HG02759 (cell line): ENCODE measurements at regions not wholly inside any gene's neighbourhood (a gene's known extent, or its start where the extent isn't known, plus 50 kb on each side); places are given as distances from the start of the nearest gene placed in this dataset.

Source experiments
- ATAC-seq: cut with Tn5 transposase; IDR thresholded peaks from one replicate; pipeline ENCODE4 v1.9.1; 2021; ENCODE audit warnings: mild to moderate bottlenecking, moderate library complexity; ENCODE audit not compliant: unreplicated experiment

DNA sequence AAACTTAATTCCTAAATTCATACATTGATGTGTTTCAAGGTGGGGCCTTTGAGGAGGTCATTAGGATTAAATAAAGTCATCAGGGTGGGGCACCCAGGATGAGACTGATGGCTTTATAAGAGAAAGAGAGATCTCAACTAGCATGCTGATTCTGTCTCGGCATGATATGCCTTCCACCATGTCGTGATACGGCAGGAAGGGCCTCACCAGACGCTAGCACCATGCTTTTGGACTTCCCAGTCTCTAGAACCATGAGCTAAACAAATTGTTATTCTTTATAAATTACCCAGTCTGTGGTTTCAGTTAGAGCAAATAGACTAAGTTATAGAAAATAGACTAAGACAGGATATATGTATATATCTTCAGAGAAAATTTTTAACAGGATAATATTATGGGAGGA is 759.6 kb downstream of the MED13L start:
- ATAC-seq = no peak

- ATAC-seq = no peak
Observed at GRCh38 chr12:115511986-115512711, 765.3 kb downstream of the MED13L start.

DNA sequence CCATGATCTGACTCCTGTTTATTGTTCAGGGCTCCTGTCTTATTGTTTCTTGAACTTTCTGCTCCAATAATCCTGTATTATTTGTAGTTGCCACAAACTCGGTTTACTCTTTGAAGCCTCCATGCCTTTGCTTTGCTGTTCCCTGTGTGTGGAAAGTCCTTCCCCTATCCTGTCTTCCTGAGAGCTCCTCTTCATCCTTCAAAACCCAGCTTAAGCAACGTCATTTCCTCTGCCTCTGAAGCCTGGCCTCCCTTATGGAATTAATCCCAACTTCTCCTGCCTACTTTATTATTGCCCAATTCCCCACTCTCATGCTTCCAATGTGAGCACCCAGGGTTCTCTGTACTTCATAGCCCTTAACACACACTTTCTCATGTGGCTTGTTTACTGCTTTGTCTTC is 766.2 kb downstream of the MED13L start:
- ATAC-seq = no peak

DNA sequence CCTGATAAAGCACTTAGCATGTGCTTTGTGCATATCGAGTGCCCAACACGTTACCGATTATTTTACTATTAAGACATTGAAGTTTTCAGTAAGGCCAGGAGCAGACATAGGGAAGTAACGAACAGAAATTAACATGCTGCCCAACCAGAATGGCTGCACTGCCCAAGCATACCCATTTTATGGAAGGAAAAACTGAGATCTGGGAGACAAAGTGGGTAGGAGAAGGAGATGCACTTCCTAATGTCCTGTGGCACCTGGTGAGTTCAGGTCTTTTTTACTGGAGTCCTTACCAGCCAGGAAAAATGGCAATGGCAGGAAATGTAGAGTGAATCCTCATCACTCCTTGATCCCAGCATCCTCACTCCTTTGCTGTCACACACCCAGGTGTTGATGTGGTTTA is 768.5 kb downstream of the MED13L start:
- no peak for ATAC-seq

DNA sequence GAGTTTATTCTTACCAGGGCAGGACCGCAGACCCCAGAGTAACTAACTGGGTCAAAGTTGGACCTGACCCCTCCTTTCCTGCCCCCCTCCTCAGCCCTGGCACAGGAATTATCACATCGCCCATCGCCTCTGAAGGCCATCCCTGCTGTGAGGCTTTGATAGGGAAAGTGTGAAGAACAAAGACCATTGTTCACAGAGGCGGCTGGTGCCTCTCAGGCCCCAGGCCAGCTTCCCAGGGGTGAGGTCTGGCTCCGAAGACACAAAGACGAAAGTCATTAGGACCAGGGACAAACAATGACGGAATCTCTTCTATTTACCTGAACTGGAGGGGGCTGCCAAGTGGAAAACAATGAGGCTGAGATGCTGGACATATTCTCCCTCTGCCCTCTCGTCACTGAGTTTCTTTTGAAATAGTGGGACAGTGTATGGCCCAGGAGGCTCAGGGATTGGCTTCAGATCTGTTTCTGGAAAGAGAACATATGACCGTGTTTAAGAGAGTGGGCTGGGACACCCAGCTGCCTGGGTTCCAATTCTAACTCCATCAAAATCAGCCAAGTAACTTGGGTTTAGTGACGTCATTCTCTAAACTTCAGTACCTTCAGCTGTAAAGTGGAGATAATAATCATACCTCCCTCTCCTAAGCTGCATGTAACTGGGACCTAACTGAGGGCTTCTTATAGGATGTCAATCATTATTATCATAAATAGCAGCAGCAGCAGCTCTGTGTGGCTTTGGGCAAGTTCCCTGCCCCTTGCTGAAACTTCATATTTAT is 769.4 kb downstream of the MED13L start:
- ATAC-seq = no peak

DNA sequence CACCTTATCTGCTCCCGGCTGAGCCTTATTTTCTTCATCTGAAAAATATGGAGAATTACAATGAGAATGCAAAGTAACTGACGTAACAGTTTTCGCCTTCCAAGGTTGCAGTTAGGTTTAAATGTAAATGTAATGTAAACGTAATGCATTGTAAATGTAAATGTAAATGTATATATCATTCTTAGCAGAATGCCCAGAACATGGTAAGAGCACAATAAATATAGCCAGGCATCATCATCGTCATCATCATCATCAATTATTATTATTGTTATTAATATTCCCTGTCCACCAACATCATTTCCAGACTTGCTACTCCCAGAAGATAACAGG is 770.0 kb downstream of the MED13L start:
- ATAC-seq = no peak

- no peak for ATAC-seq
Observed at GRCh38 chr12:115506822-115507559, 770.5 kb downstream of the MED13L start.

- ATAC-seq = peak; percentile 80
Observed at GRCh38 chr12:115504306-115505290, 772.9 kb downstream of the MED13L start.

GRCh38 chr12:115500872-115501271 is 776.6 kb downstream of the MED13L start:
- no peak for ATAC-seq

GRCh38 chr12:115495300-115495699 is 782.2 kb downstream of the MED13L start:
- ATAC-seq = no peak

DNA sequence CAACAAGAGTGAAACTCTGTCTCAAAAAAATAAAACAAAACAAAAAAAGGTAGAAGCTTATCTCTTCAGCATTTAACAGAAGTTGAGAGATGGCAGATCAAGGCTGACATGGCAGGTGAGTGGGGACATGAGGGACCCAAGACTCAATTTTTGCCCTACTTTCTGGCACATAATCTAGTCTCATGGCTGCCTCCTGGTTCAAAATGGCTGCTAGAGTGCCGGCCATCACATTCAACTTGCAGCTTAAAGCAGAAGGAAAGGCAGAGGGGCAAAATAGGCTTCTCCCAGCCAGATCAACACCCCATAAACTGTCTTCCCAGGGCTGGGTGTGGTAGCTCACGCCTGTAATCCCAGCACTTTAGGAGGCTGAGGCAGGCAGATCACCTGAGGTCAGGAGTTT is 784.9 kb downstream of the MED13L start:
- no peak for ATAC-seq

DNA sequence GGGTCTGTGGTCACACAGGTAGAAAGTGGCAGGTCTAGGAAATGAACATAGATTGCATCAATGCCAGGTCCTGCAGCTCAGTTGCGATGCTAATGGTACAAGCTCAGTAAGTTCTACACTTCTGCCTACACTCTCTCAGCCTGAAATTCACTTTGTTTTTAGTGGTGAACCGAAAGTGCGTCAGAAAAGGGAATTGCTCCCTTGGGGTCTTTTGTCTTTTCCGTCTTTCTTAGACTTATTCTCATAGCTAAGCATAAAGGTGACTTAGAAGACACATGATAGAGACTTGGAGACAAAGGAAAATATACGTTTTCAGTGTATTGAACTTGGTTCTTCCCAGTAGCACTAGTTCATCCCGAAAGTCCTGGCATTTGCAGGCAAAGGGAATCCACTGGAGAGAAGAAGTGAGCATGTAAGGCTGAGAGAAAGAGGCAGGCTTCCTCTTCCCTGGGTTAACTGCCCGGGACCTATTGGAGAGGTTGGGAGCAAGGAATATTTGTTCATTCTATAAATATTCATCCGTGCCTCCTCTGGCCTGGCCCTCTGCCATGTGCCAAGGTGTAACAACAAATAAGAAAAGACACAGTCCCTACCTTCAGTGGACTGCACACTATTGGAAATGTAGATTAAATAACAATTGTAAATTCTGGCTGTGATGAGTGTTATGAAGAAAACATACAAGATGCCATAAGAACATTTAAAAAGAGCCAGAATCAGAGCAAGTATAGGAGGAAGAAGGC is 785.8 kb downstream of the MED13L start:
- no peak for ATAC-seq

GRCh38 chr12:115489253-115489652 is 788.2 kb downstream of the MED13L start:
- no peak for ATAC-seq

- ATAC-seq = no peak
Observed at GRCh38 chr12:115485967-115486366, 791.5 kb downstream of the MED13L start.

- no peak for ATAC-seq
Observed at GRCh38 chr12:115485503-115485902, 792.0 kb downstream of the MED13L start.

- no peak for ATAC-seq
Observed at GRCh38 chr12:115482943-115483342, 794.5 kb downstream of the MED13L start.

DNA sequence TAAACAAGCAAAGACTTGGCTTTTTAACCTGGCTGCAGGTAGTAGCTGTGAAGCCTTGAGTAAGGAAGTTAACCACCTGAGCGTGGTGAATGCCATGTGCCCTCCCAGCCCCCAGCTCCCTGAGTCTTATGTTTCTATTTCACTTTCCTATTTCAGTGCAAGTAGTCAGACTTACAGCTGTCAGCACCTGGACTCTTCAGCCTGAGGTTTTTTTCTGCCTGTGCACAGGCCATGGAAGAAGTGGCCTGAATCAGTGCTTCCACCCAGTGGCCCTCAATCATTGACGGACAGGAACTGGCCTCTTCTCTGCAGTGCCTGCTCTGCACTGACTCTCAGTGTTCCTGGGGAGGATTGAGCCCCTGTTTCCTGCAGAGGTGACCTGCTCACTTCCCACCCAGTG is 796.4 kb downstream of the MED13L start:
- no peak for ATAC-seq

GRCh38 chr12:115478505-115478904 is 794.5 kb upstream of the TBX3 start:
- ATAC-seq = no peak

- ATAC-seq = no peak
Observed at GRCh38 chr12:115474539-115475353, 790.8 kb upstream of the TBX3 start.
